HUES48 (cell line): ENCODE measurements at regions not wholly inside any gene's neighbourhood (a gene's known extent, or its start where the extent isn't known, plus 50 kb on each side); places are given as distances from the start of the nearest gene placed in this dataset.
"Not testable (repeated sequence)": the region's sequence is repeated elsewhere in the genome, so short reads cannot be mapped to it uniquely, and the experiment has no call there.

Source experiments
- H3K27ac ChIP-seq: one replicate; pipeline ENCODE4 v1.7.0; 2013; ENCODE audit warnings: low read depth, low read length, inconsistent platforms
- H3K27me3 ChIP-seq: 2 replicates; pipeline ENCODE4 v1.6.1; 2013; ENCODE audit warnings: mild to moderate bottlenecking, low read length; ENCODE audit not compliant: control insufficient read depth, insufficient read depth
- H3K36me3 ChIP-seq: 2 replicates; pipeline ENCODE4 v1.6.1; 2013; ENCODE audit warnings: low read length; ENCODE audit not compliant: control insufficient read depth, insufficient read depth
- H3K4me1 ChIP-seq: 2 replicates; pipeline ENCODE4 v1.6.1; 2013; ENCODE audit warnings: mild to moderate bottlenecking, low read length; ENCODE audit not compliant: control insufficient read depth, insufficient read depth
- H3K4me3 ChIP-seq: 2 replicates; pipeline ENCODE4 v1.5.1; 2013; ENCODE audit warnings: mild to moderate bottlenecking, low read depth, low read length
- H3K9ac ChIP-seq: 2 replicates; pipeline ENCODE4 v1.6.1; 2013; ENCODE audit warnings: mild to moderate bottlenecking, low read depth, low read length, moderate library complexity
- H3K9me3 ChIP-seq: 2 replicates; pipeline ENCODE4 v1.6.1; 2013; ENCODE audit warnings: low read length; ENCODE audit not compliant: control insufficient read depth, insufficient read depth

- Histone ChIP-seq H3K27ac (peak overlapping the region; percentile 27), H3K4me1 (peaks cover 14% of the 10 kb centered on the region; the same call in 1 of the 2 replicates), H3K36me3 (peaks cover 50% of the 10 kb centered on the region), H3K9ac (peak overlapping the region; percentile 54; the same call in 1 of the 2 replicates)
- not testable (repeated sequence) for H3K27me3 ChIP-seq, H3K9me3 ChIP-seq, H3K4me3 ChIP-seq
Observed at GRCh38 chr6:14296698-14297097, 179.1 kb downstream of the CD83 start.

GRCh38 chr6:14297118-14297517 lies 179.5 kb downstream of the CD83 start:
- not testable (repeated sequence) for H3K27ac ChIP-seq, H3K4me3 ChIP-seq, H3K9me3 ChIP-seq, H3K9ac ChIP-seq, H3K27me3 ChIP-seq
- Histone ChIP-seq H3K4me1 (peaks cover 14% of the 10 kb centered on the region; the same call in 1 of the 2 replicates), H3K36me3 (peaks cover 46% of the 10 kb centered on the region)

DNA sequence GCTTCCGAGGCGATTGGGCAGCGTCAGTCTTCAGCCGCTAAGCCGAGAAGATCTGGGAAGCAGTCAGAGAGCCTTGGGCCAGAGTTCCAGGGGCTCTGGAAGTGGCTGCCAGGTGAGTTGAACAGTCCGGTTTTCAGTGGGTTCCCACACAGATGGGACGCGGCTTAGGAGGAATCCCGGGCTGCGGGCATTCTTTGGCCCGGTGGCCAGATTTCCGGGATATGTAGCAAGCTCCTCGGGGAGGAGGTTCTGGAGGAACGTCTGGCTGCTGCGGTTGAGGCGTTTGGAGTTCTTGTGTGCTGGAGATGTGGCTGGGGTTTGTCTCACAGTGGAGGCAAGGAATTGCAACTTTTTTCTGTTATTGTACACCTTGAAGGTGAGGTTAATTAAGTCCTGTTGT lies 182.6 kb downstream of the CD83 start:
- Histone ChIP-seq H3K4me1 (peaks cover 21% of the 10 kb centered on the region; the same call in 1 of the 2 replicates), H3K9ac (peak overlapping the region; percentile 72), H3K4me3 (peak overlapping the region; percentile 64), H3K36me3 (peaks cover 16% of the 10 kb centered on the region)
- not testable (repeated sequence) for H3K27me3 ChIP-seq, H3K27ac ChIP-seq, H3K9me3 ChIP-seq

DNA sequence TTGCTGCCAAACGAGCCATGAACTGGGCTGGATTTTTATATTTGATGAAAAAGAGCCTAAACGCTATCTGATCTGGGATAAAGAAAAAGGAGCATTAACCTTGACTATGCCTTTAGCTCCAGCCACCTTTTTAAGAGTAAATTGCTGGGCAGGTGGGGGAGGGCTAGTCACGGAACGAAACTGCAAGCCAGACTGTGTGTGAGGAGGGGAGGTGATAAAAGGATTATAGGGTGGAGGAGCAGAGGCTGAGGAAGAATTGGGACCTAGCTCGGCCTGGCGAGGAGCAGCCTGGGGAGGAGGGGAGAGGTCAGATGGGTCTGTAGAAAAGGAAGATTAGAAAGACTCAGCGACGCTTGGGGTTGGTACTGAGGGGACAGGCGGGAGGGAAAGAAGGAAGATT lies 183.1 kb downstream of the CD83 start:
- Histone ChIP-seq H3K4me1 (peaks cover 22% of the 10 kb centered on the region), H3K36me3 (peaks cover 10% of the 10 kb centered on the region), H3K4me3 (peak overlapping the region; percentile 64)
- not testable (repeated sequence) for H3K9ac ChIP-seq, H3K27me3 ChIP-seq, H3K9me3 ChIP-seq, H3K27ac ChIP-seq

GRCh38 chr6:14301477-14301876 lies 183.9 kb downstream of the CD83 start:
- H3K27ac ChIP-seq, H3K27me3 ChIP-seq, H3K9me3 ChIP-seq, H3K36me3 ChIP-seq: not testable (repeated sequence)
- Histone ChIP-seq H3K4me1 (peaks cover 22% of the 10 kb centered on the region), H3K9ac (peak overlapping the region; percentile 80; the same call in 1 of the 2 replicates), H3K4me3 (peak overlapping the region; percentile 61)

- Histone ChIP-seq H3K9ac (no peak overlapping the region), H3K27me3 (no peaks in the 10 kb centered on the region), H3K4me3 (no peak overlapping the region), H3K9me3 (peaks cover 6% of the 10 kb centered on the region), H3K4me1 (peaks cover 23% of the 10 kb centered on the region), H3K27ac (no peak overlapping the region), H3K36me3 (no peaks in the 10 kb centered on the region)
Observed at GRCh38 chr6:14305131-14305530, 187.6 kb downstream of the CD83 start.

GRCh38 chr6:14305624-14306023 lies 188.1 kb downstream of the CD83 start:
- H3K27ac ChIP-seq: no peak overlapping the region
- no peak overlapping the region for H3K9ac ChIP-seq
- H3K4me1 ChIP-seq: peaks cover 23% of the 10 kb centered on the region
- peaks cover 6% of the 10 kb centered on the region for H3K9me3 ChIP-seq
- H3K27me3 ChIP-seq: no peaks in the 10 kb centered on the region
- no peak overlapping the region for H3K4me3 ChIP-seq
- H3K36me3 ChIP-seq: no peaks in the 10 kb centered on the region

- peaks cover 23% of the 10 kb centered on the region for H3K4me1 ChIP-seq
- no peak overlapping the region for H3K9ac ChIP-seq
- no peak overlapping the region for H3K4me3 ChIP-seq
Observed at GRCh38 chr6:14306151-14306906, 188.8 kb downstream of the CD83 start.

GRCh38 chr6:14309516-14309915 lies 191.9 kb downstream of the CD83 start:
- H3K4me3 ChIP-seq: no peak overlapping the region
- no peaks in the 10 kb centered on the region for H3K27me3 ChIP-seq
- H3K9me3 ChIP-seq: no peaks in the 10 kb centered on the region
- peaks cover 16% of the 10 kb centered on the region for H3K4me1 ChIP-seq
- no peak overlapping the region for H3K9ac ChIP-seq
- no peaks in the 10 kb centered on the region for H3K36me3 ChIP-seq
- no peak overlapping the region for H3K27ac ChIP-seq

More at GRCh38 chr6:14306151-14306906, 188.8 kb downstream of the CD83 start:
- H3K36me3 ChIP-seq: no peaks in the 10 kb centered on the region
- H3K27ac ChIP-seq: no peak overlapping the region
- H3K27me3 ChIP-seq: no peaks in the 10 kb centered on the region
- H3K9me3 ChIP-seq: peaks cover 6% of the 10 kb centered on the region

- Histone ChIP-seq H3K4me3 (no peak overlapping the region), H3K27ac (no peak overlapping the region), H3K9ac (no peak overlapping the region), H3K27me3 (no peaks in the 10 kb centered on the region), H3K4me1 (peaks cover 16% of the 10 kb centered on the region), H3K9me3 (no peaks in the 10 kb centered on the region), H3K36me3 (no peaks in the 10 kb centered on the region)
Observed at GRCh38 chr6:14309951-14310445, 192.4 kb downstream of the CD83 start.

GRCh38 chr6:14310960-14311359 lies 193.4 kb downstream of the CD83 start:
- Histone ChIP-seq H3K4me3 (no peak overlapping the region), H3K27me3 (no peaks in the 10 kb centered on the region), H3K9me3 (no peaks in the 10 kb centered on the region), H3K36me3 (no peaks in the 10 kb centered on the region), H3K27ac (no peak overlapping the region), H3K9ac (no peak overlapping the region), H3K4me1 (peaks cover 8% of the 10 kb centered on the region)
